ENCODE measurements at regions not wholly inside any gene's neighbourhood (a gene's known extent, or its start where the extent isn't known, plus 50 kb on each side); places are given as distances from the start of the nearest gene placed in this dataset.

GRCh38 chrX:137891431-137891830 lies 325.5 kb downstream of the ZIC3 start:
- TF ChIP-seq ZSCAN31 (CRISPR knock-in tag; IDR thresholded peaks at IDR 0.05; ENCODE audit: low read depth) (no peak), EP300 (IDR thresholded peaks at IDR 0.05; ENCODE audit: low read depth in 2 of 2, low read length in 2 of 2) (no peak), EP300 (CRISPR knock-in tag; IDR thresholded peaks at IDR 0.05; ENCODE audit: borderline replicate concordance) (no peak), NFE2L1 (CRISPR knock-in tag; IDR thresholded peaks at IDR 0.05; ENCODE audit: borderline replicate concordance) (no peak), PBX3 (CRISPR knock-in tag; IDR thresholded peaks at IDR 0.05; ENCODE audit: borderline replicate concordance) (no peak), FUBP1 (CRISPR knock-in tag; IDR thresholded peaks at IDR 0.05; ENCODE audit: borderline replicate concordance) (no peak), ZNF121 (CRISPR knock-in tag; IDR thresholded peaks at IDR 0.05) (no peak), FOSL1 (CRISPR knock-in tag; IDR thresholded peaks at IDR 0.05; ENCODE audit: borderline replicate concordance) (no peak), JUND (CRISPR knock-in tag; IDR thresholded peaks at IDR 0.05) (no peak), SETDB1 (CRISPR knock-in tag; IDR thresholded peaks at IDR 0.05; ENCODE audit: borderline replicate concordance) (no peak), CTCF (CRISPR knock-in tag; IDR thresholded peaks at IDR 0.05) (no peak), E2F5 (CRISPR knock-in tag; conservative IDR thresholded peaks at IDR 0.05) (no peak)
